ENCODE measurements at regions not wholly inside any gene's neighbourhood (a gene's known extent, or its start where the extent isn't known, plus 50 kb on each side); places are given as distances from the start of the nearest gene placed in this dataset.
"Not testable (repeated sequence)": the region's sequence is repeated elsewhere in the genome, so short reads cannot be mapped to it uniquely, and the experiment has no call there.

- DNase-seq (ENCODE audit: extremely low read depth, insufficient read length) = no peak
- no peaks in the 10 kb centered on the region for H3K27me3 ChIP-seq (replicated peaks; ENCODE audit: control insufficient read depth, insufficient read depth, low read length)
- no peaks in the 10 kb centered on the region for H3K36me3 ChIP-seq (ENCODE audit: control insufficient read depth, insufficient read depth, low read length)
- H3K4me3 ChIP-seq (replicated peaks; ENCODE audit: low read depth, low read length) = no peak overlapping the region
- TF ChIP-seq CTCF (IDR thresholded peaks at IDR 0.05; ENCODE audit: insufficient read depth, low read length, poor library complexity, severe bottlenecking) = no peak
Measured at GRCh38 chr15:67948215-67948614, 105.9 kb upstream of the PIAS1 start.

GRCh38 chr15:67951187-67951586 is 102.9 kb upstream of the PIAS1 start:
- not testable (repeated sequence) for H3K27me3 ChIP-seq (replicated peaks; ENCODE audit: control insufficient read depth, insufficient read depth, low read length); DNase-seq (ENCODE audit: extremely low read depth, insufficient read length); H3K4me3 ChIP-seq (replicated peaks; ENCODE audit: low read depth, low read length); H3K36me3 ChIP-seq (ENCODE audit: control insufficient read depth, insufficient read depth, low read length)

GRCh38 chr15:67953299-67953698 is 100.8 kb upstream of the PIAS1 start:
- Histone ChIP-seq H3K36me3 (ENCODE audit: control insufficient read depth, insufficient read depth, low read length) (no peaks in the 10 kb centered on the region), H3K4me3 (replicated peaks; ENCODE audit: low read depth, low read length) (no peak overlapping the region), H3K27me3 (replicated peaks; ENCODE audit: control insufficient read depth, insufficient read depth, low read length) (no peaks in the 10 kb centered on the region)
- no peak for DNase-seq (ENCODE audit: extremely low read depth, insufficient read length)
- TF ChIP-seq CTCF (IDR thresholded peaks at IDR 0.05; ENCODE audit: insufficient read depth, low read length, poor library complexity, severe bottlenecking) = no peak

GRCh38 chr15:67955252-67955651 is 98.9 kb upstream of the PIAS1 start:
- Histone ChIP-seq H3K36me3 (ENCODE audit: control insufficient read depth, insufficient read depth, low read length) (no peaks in the 10 kb centered on the region), H3K27me3 (replicated peaks; ENCODE audit: control insufficient read depth, insufficient read depth, low read length) (no peaks in the 10 kb centered on the region), H3K4me3 (replicated peaks; ENCODE audit: low read depth, low read length) (no peak overlapping the region)
- DNase-seq (ENCODE audit: extremely low read depth, insufficient read length) = no peak
- no peak for TF ChIP-seq CTCF (IDR thresholded peaks at IDR 0.05; ENCODE audit: insufficient read depth, low read length, poor library complexity, severe bottlenecking)

GRCh38 chr15:67957435-67958132 is 96.5 kb upstream of the PIAS1 start:
- no peak overlapping the region for H3K4me3 ChIP-seq (replicated peaks; ENCODE audit: low read depth, low read length)
- DNase-seq (ENCODE audit: extremely low read depth, insufficient read length) = no peak
- TF ChIP-seq CTCF (IDR thresholded peaks at IDR 0.05; ENCODE audit: insufficient read depth, low read length, poor library complexity, severe bottlenecking) = no peak
- H3K27me3 ChIP-seq (replicated peaks; ENCODE audit: control insufficient read depth, insufficient read depth, low read length) = no peaks in the 10 kb centered on the region
- no peaks in the 10 kb centered on the region for H3K36me3 ChIP-seq (ENCODE audit: control insufficient read depth, insufficient read depth, low read length)

- Histone ChIP-seq H3K27me3 (replicated peaks; ENCODE audit: control insufficient read depth, insufficient read depth, low read length) (no peaks in the 10 kb centered on the region), H3K4me3 (replicated peaks; ENCODE audit: low read depth, low read length) (peak overlapping the region; percentile 60), H3K36me3 (ENCODE audit: control insufficient read depth, insufficient read depth, low read length) (no peaks in the 10 kb centered on the region)
- TF ChIP-seq CTCF (IDR thresholded peaks at IDR 0.05; ENCODE audit: insufficient read depth, low read length, poor library complexity, severe bottlenecking) = no peak
- DNase-seq (ENCODE audit: extremely low read depth, insufficient read length) = peak; percentile 57
Measured at GRCh38 chr15:67967871-67968431, 86.2 kb upstream of the PIAS1 start.

All from GM06990 (cell line).